Right forelimb (tissue), 1 donor: ENCODE measurements at regions not wholly inside any gene's neighbourhood (a gene's known extent, or its start where the extent isn't known, plus 50 kb on each side); places are given as distances from the start of the nearest gene placed in this dataset.

Experiments used
- DNase-seq: peaks from one replicate; pipeline ENCODE4 v3.0.0-alpha.2; 2018

DNA sequence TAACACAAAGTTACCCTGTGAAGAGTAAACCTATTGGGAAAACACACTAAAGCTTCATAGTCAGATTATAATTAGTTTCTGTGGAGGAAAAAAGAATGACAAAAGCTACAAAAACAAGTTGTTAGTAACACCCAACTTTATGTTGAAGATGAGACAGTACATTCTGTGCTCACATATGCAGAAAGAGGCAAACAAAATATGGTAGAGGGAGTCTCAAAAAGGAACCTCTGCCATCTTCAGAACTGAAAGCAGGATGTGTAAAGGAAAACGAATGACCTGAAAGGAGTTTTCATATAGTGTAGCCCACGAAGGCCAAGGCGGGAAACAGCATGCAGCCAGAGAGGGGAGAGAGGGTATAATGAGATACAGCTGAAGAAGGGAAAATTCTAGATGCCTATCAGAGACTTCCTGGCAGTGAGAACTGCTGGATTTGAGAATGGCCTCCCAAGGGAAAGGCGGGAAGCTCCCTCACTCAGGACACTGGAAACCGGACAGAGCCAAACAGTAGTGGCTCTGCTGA lies 84.1 kb upstream of the HEY2 start:
- no peak for DNase-seq

DNA sequence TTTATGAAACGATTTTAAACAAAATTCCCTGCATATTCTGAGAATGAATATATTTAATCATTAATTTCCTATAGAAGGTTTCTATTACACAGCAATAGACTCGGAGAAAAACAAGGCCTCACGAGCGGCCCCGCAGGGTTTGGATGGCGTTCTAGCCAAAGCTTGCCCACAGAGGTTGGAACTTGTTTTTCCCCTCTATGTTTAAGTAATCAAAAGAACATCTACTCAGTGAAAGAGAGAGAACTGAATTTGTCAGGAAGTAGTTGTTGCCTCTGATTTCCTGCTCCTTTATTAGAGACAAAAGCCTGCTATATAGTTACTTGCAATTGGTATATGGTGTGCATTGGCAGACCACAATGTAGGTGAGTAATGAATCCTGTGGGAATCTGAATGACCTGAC lies 82.1 kb upstream of the HEY2 start:
- no peak for DNase-seq

DNA sequence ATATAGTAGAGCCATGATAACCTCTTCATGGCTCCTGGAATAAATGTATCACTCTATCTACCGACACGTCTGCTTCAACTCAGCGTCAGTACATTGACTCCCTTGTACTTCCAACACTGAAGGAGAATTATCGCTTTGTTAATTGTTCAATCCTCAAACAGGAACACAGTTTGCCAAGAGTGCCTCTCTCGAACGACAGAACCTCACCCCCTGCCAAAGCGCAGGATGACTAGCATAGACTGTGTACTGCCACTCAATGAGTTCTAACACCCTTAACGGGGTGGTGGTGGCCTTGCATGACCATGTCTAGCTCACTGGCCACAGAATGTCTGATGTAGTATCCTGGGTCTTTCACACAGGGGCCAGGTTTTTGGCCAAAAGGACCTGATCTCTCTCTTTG lies 81.4 kb upstream of the HEY2 start:
- no peak for DNase-seq

GRCh38 chr6:125670568-125670967 lies 78.9 kb upstream of the HEY2 start:
- DNase-seq = no peak

- DNase-seq = no peak
These were observed 78.1 kb upstream of the HEY2 start for GRCh38 chr6:125671323-125671722.

- DNase-seq = no peak
These were observed 75.2 kb upstream of the HEY2 start for GRCh38 chr6:125674230-125674629.

- DNase-seq = no peak
These were observed 70.8 kb upstream of the HEY2 start for GRCh38 chr6:125678601-125679000.

DNA sequence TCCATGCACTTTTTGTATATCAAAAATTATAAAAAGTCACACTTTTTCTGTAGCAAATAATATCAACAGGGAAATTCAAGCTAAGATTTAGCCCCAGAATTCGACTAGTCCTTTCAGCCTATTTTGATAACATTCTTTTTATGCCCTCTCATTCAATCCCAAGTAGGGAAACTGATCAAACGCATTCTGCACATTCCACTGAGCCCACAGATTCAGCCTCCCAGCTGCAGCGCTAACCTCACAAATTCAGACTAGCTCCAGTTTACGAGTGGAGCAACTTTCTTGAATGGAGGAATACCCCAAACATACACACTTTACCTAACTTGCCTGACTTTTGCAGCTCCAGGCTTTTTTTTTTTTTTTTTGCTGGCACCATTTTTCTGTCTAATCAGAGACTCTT lies 70.3 kb upstream of the HEY2 start:
- DNase-seq = no peak

DNA sequence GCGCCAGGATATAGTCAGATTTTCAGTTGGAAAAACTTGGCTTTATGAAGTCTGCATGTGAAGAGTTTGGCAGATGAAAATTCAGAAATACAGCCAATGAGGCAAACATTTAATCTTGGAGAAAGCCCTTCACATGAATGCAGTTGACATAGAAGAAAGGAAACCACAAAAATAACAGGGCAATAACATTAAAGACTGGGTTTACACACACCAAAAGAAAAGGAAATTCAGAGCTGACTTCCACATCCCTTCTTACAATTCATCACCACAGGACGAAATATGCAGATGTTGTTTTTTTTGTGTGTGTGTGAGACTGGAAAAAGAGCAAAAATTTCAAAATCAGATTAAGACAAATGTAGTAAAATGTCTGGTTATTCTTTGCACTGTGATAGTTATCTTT lies 69.8 kb upstream of the HEY2 start:
- no peak for DNase-seq

- DNase-seq = no peak
These were observed 66.5 kb upstream of the HEY2 start for GRCh38 chr6:125682939-125683338.

DNA sequence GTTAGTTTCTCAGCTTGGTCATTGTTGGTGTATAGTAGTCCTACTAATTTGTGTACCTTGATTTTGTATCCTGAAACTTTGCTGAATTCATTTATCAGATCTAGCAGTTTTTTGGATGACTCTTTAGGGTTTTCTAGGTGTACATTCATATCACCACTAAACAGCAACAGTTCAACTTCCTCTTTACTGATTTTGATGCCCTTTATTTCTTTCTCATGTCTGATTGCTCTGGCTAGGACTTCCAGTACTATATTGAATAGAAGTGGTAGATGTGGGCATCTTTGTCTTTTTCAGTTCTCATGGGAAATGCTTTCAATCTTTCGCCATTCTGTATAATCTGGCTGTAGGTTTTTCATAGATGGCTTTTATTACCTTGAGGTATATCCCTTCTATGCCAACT lies 61.3 kb upstream of the HEY2 start:
- DNase-seq = no peak

DNA sequence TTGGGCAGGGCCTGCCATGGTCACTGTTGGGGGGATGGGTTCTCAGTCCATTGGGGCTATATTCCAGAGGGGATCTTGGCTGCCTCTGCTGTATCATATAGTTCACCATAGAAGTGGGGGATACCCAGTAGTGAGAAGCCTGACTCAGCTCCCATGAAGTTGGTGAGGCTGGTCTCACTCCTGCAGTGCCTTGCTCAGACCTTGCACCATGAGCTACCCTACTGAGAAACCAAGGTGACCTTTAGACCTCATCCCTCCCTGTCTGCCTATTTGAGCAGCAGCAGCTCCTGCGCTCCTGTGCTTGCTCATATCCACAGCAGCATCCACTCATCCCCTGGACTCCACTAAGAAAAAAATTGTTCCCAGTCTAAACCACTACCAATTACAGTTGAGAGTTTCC lies 56.0 kb upstream of the HEY2 start:
- no peak for DNase-seq

DNA sequence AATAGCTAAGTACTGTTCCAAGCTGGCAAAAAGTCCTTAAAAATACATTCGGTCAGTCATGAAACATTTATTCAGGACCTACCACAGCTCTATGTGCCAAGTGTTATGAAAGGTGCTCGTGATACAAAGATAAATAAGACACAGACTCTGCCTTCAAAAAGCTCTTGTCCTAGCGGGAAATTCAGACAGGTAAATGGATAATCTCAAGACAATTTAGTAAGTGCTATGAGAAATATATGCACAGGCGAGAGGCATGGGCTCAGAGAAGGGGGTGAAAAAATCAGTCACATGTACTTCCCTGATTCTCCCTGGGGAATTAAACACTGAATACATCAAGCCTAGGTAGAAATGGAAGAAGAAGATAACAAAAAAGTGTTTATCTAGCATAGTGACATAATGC lies 49.8 kb upstream of the HEY2 start:
- no peak for DNase-seq
